ENCODE measurements at regions not wholly inside any gene's neighbourhood (a gene's known extent, or its start where the extent isn't known, plus 50 kb on each side); places are given as distances from the start of the nearest gene placed in this dataset.

GRCh38 chr7:80981405-80981804 is 62.6 kb upstream of the SEMA3C start:
- dilution Hi-C loops (cut with MboI; ENCODE audit: extremely low pct_ligation_motif_present, low sequenced_read_pairs), result no loop called here
- Histone ChIP-seq H3K4me2 (ENCODE audit: insufficient read depth, low read length) (no peak overlapping the region), H3K4me3 (replicated peaks in 1 of 3; ENCODE audit: insufficient read depth in 1 of 3, low read depth in 1 of 3, low read length in 3 of 3) (no peak overlapping the region), H3K27ac (ENCODE audit: insufficient read depth, low read depth, low read length) (no peak overlapping the region), H4K20me1 (replicated peaks; ENCODE audit: control insufficient read depth, extremely low read depth, insufficient read depth, low read length) (no peaks in the 10 kb centered on the region), H3K9me3 (replicated peaks; ENCODE audit: control insufficient read depth, insufficient read depth, low read length) (no peaks in the 10 kb centered on the region), H3K36me3 (ENCODE audit: control insufficient read depth in 2 of 2, extremely low read depth in 1 of 2, insufficient read depth in 2 of 2, low read length in 2 of 2) (no peaks in the 10 kb centered on the region), H2AFZ (ENCODE audit: low read depth, low read length) (no peak overlapping the region), H3K27me3 (ENCODE audit: control insufficient read depth in 2 of 2, insufficient read depth in 2 of 2, low read length in 2 of 2) (no peaks in the 10 kb centered on the region), H3K9ac (replicated peaks; ENCODE audit: extremely low read depth, insufficient read depth, low read length) (no peak overlapping the region), H3K4me1 (ENCODE audit: control insufficient read depth, extremely low read depth, insufficient read depth, low read length) (no peaks in the 10 kb centered on the region), H3K79me2 (ENCODE audit: control insufficient read depth, insufficient read depth, low read length) (no peaks in the 10 kb centered on the region), H3K9me1 (replicated peaks; ENCODE audit: control insufficient read depth, extremely low read depth, insufficient read depth, low read length) (no peaks in the 10 kb centered on the region)
- ChIA-PET CTCF (no interaction called here), POLR2A (no interaction called here)
- no peak for TF ChIP-seq EZH2 (IDR thresholded peaks at IDR 0.05; ENCODE audit: borderline replicate concordance, low read depth, low read length, severe bottlenecking)
- no peak for DNase-seq (ENCODE audit: low read depth, low spot score)
- intact Hi-C loops (cut with micrococcal nuclease), result no loop called here
- no peak for FAIRE-seq
- no TSS peak for BruUV-seq (replicated peaks)

- Histone ChIP-seq H3K9ac (replicated peaks; ENCODE audit: extremely low read depth, insufficient read depth, low read length) (no peak overlapping the region), H3K4me1 (ENCODE audit: control insufficient read depth, extremely low read depth, insufficient read depth, low read length) (no peaks in the 10 kb centered on the region), H3K4me3 (replicated peaks in 1 of 3; ENCODE audit: insufficient read depth in 1 of 3, low read depth in 1 of 3, low read length in 3 of 3) (no peak overlapping the region), H4K20me1 (replicated peaks; ENCODE audit: control insufficient read depth, extremely low read depth, insufficient read depth, low read length) (no peaks in the 10 kb centered on the region), H3K9me1 (replicated peaks; ENCODE audit: control insufficient read depth, extremely low read depth, insufficient read depth, low read length) (no peaks in the 10 kb centered on the region), H3K27ac (ENCODE audit: insufficient read depth, low read depth, low read length) (no peak overlapping the region), H3K9me3 (replicated peaks; ENCODE audit: control insufficient read depth, insufficient read depth, low read length) (no peaks in the 10 kb centered on the region), H2AFZ (ENCODE audit: low read depth, low read length) (no peak overlapping the region), H3K4me2 (ENCODE audit: insufficient read depth, low read length) (no peak overlapping the region), H3K27me3 (ENCODE audit: control insufficient read depth in 2 of 2, insufficient read depth in 2 of 2, low read length in 2 of 2) (no peaks in the 10 kb centered on the region), H3K79me2 (ENCODE audit: control insufficient read depth, insufficient read depth, low read length) (no peaks in the 10 kb centered on the region), H3K36me3 (ENCODE audit: control insufficient read depth in 2 of 2, extremely low read depth in 1 of 2, insufficient read depth in 2 of 2, low read length in 2 of 2) (no peaks in the 10 kb centered on the region)
- no peak for TF ChIP-seq CTCF (IDR thresholded peaks at IDR 0.05; ENCODE audit: extremely low read depth in 1 of 2, insufficient read depth in 1 of 2, low read depth in 1 of 2, low read length in 2 of 2)
- TF ChIP-seq EZH2 (IDR thresholded peaks at IDR 0.05; ENCODE audit: borderline replicate concordance, low read depth, low read length, severe bottlenecking), result no peak
- TF ChIP-seq JUN (IDR thresholded peaks at IDR 0.05; ENCODE audit: borderline replicate concordance, insufficient read depth, insufficient read length, low read depth), result no peak
- no peak for TF ChIP-seq POLR2AphosphoS5 (IDR thresholded peaks at IDR 0.05; ENCODE audit: insufficient read depth, low read depth, low read length)
- TF ChIP-seq MAX (IDR thresholded peaks at IDR 0.05; ENCODE audit: insufficient read depth, insufficient read length), result no peak
- no peak for TF ChIP-seq POLR2A (IDR thresholded peaks at IDR 0.05; ENCODE audit: low read depth, low read length)
- no peak for TF ChIP-seq FOS (IDR thresholded peaks at IDR 0.05; ENCODE audit: borderline replicate concordance, insufficient read depth, low read length)
- no peak for TF ChIP-seq GATA2 (IDR thresholded peaks at IDR 0.05; ENCODE audit: insufficient read depth, insufficient read length, low read depth, low read length)
- TF ChIP-seq MYC (IDR thresholded peaks at IDR 0.05; ENCODE audit: low read depth, low read length), result no peak
- FAIRE-seq (no peak), DNase-seq (ENCODE audit: low read depth, low spot score) (no peak)
- intact Hi-C loops (cut with micrococcal nuclease), result no loop called here
- BruUV-seq (replicated peaks), result no TSS peak
- ChIA-PET CTCF (interaction anchor here (1.5 kb wide), 1 partner anchor 11 kb away, joined by 4 read pairs; no protein-coding TSS in a partner anchor), POLR2A (no interaction called here)
- dilution Hi-C loops (cut with MboI; ENCODE audit: extremely low pct_ligation_motif_present, low sequenced_read_pairs), result no loop called here
Measured at GRCh38 chr7:80977751-80978150, 58.9 kb upstream of the SEMA3C start.
